Astrocyte of the spinal cord (primary cell): ENCODE measurements at regions not wholly inside any gene's neighbourhood (a gene's known extent, or its start where the extent isn't known, plus 50 kb on each side); places are given as distances from the start of the nearest gene placed in this dataset.
"Not testable (repeated sequence)": the region's sequence is repeated elsewhere in the genome, so short reads cannot be mapped to it uniquely, and the experiment has no call there.

Source experiments
- DNase-seq: peaks from one replicate; pipeline ENCODE4 v3.0.0; 2011; ENCODE audit warnings: low read depth, low spot score
- H3K4me3 ChIP-seq: 2 replicates; pipeline ENCODE4 v1.5.1; 2011; ENCODE audit warnings: low read depth, mild to moderate bottlenecking, low read length, moderate library complexity
- CTCF ChIP-seq: IDR thresholded peaks from 2 replicates; pipeline ENCODE4 v1.5.1; 2012; ENCODE audit warnings: low read depth, mild to moderate bottlenecking, low read length, inconsistent platforms
- in situ Hi-C: cut with HindIII; loops from 2 replicates; pipeline ENCODE4 v1.10.0; 2017; ENCODE audit warnings: low sequenced_read_pairs

DNA sequence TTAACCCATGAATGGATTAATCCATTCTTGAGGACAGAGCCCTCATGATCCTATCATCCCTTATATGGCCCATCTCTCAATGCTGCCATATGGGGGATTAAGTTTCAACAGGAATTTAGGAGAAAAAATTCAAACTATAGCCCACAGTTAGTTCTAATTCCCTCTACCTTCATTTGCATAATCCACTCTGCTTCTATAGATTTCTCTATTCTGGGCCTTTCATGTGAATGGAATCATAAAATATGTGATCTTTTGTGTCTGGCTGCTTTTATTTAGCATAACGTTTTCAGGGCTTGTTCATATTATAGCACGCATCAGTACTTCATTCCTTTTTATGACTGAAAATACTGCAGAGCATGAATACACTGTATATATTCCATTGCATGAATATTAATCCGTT lies 55.4 kb downstream of the CTSL start:
- TF ChIP-seq CTCF, result no peak
- in situ Hi-C loops, result no loop called here
- no peak for DNase-seq
- no peak overlapping the region for H3K4me3 ChIP-seq

GRCh38 chr9:87783180-87783579 lies 57.3 kb downstream of the CTSL start:
- in situ Hi-C loops, result no loop called here
- no peak overlapping the region for H3K4me3 ChIP-seq
- TF ChIP-seq CTCF, result no peak
- DNase-seq, result no peak

DNA sequence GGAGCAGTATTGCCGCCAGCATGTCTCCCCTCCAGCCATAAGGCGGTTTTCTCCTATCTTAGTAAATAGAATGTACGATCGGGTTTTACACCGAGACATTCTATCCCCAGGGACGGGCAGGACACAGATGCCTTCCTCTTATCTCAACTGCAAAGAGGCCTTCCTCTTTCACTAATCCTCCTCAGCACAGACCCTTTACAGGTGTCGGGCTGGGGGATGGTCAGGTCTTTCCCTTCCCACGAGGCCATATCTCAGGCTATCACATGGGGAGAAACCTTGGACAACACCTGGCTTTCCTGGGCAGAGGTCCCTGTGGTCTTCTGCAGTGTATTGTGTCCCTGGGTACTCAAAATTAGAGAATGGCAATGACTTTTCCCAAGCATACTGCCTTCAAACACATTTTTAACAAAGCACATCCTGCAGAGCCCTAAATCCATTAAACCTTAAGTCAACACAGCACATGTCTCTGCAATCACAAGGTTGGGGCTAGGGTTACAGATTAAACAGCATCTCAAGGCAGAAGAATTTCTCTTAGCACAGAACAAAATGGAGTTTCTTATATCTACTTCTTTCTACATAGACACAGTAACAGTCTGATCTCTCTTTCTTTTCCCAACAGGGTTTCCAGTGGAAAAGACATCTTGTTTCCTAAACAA lies 59.5 kb downstream of the CTSL start:
- H3K4me3 ChIP-seq, in situ Hi-C loops, DNase-seq: not testable (repeated sequence)

GRCh38 chr9:87786423-87786822 lies 60.5 kb downstream of the CTSL start:
- DNase-seq, result no peak
- no peak for TF ChIP-seq CTCF
- no peak overlapping the region for H3K4me3 ChIP-seq
- in situ Hi-C loops, result no loop called here

- no peak overlapping the region for H3K4me3 ChIP-seq
- no peak for DNase-seq
- in situ Hi-C loops, result no loop called here
- TF ChIP-seq CTCF, result no peak
Observed at GRCh38 chr9:87786876-87787275, 61.0 kb downstream of the CTSL start.

- in situ Hi-C loops, result no loop called here
- no peak for TF ChIP-seq CTCF
- no peak for DNase-seq
Observed at GRCh38 chr9:87787735-87788134, 61.8 kb downstream of the CTSL start.

GRCh38 chr9:87792831-87793288 lies 66.9 kb downstream of the CTSL start:
- in situ Hi-C loops, result no loop called here
- DNase-seq, result peak; percentile 40
- peak; percentile 13 for TF ChIP-seq CTCF
- no peak overlapping the region for H3K4me3 ChIP-seq

More at GRCh38 chr9:87787735-87788134, 61.8 kb downstream of the CTSL start:
- H3K4me3 ChIP-seq, result no peak overlapping the region
